D341Med (cell line): ENCODE measurements at regions not wholly inside any gene's neighbourhood (a gene's known extent, or its start where the extent isn't known, plus 50 kb on each side); places are given as distances from the start of the nearest gene placed in this dataset.
A peak's percentile ranks its signal among the peaks of the same experiment; 100 is the strongest.

Source experiments
- DNase-seq: peaks from one replicate; pipeline ENCODE4 v3.0.0; 2012; ENCODE audit warnings: low spot score

- DNase-seq: no peak
Observed at GRCh38 chr2:56102098-56102497, 81.7 kb upstream of the CCDC85A start.

DNA sequence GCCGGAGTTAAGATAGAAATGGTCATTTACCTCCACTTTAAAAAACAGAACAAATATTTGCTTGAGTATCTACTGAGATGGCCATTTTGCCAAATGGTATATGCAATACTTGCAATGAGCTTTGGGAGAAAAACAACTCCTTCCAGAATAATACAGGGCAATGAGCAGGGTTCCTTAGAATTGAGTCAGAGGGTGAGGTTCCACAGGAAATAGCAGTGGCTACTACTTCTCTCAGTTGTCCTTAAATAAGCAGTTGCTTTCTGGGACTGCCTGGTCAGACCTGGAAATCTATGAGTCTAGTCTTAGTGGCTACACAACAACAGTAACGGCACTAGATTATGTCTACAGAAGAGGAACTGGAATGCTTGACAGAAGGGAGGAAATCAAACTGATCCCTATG lies 80.9 kb upstream of the CCDC85A start:
- DNase-seq: no peak

GRCh38 chr2:56104962-56105361 lies 78.8 kb upstream of the CCDC85A start:
- DNase-seq: no peak

DNA sequence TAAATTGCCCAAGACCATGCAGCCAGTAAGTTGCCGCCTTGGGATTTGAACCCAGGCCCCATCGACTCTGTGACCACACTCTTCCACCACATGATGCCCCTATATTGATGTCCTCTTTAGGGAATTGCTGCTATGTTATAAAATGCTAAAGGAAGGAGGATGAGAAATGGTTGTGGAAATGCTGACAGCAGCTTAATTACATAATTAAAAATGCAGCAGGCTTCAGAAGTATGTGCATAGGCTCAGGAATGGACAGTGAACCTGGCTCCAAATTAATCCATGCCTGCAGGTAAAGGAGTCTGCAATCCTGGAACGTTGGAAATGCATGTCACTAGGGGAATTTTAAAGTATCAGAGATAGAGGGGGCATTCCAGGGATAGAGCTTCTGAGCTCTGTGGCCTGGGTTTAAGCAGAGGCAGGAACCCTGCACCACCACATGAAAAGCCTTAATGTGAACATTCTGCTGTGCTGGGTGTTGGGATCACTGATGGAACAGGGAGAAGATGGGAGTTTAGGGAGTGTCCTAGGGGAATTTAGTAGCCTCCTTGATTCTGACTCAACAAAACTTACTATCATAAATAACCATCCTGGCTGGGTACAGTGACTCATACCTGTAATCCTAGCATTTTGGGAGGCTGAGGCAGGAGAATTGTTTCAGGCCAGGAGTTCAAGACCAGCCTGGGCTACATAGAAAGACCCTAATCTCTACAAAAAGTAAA lies 76.1 kb upstream of the CCDC85A start:
- DNase-seq: no peak

- DNase-seq: no peak
Observed at GRCh38 chr2:56108806-56109205, 75.0 kb upstream of the CCDC85A start.

- no peak for DNase-seq
Observed at GRCh38 chr2:56109994-56110393, 73.8 kb upstream of the CCDC85A start.

GRCh38 chr2:56113382-56113975 lies 70.3 kb upstream of the CCDC85A start:
- no peak for DNase-seq

GRCh38 chr2:56117764-56118163 lies 66.0 kb upstream of the CCDC85A start:
- no peak for DNase-seq

DNA sequence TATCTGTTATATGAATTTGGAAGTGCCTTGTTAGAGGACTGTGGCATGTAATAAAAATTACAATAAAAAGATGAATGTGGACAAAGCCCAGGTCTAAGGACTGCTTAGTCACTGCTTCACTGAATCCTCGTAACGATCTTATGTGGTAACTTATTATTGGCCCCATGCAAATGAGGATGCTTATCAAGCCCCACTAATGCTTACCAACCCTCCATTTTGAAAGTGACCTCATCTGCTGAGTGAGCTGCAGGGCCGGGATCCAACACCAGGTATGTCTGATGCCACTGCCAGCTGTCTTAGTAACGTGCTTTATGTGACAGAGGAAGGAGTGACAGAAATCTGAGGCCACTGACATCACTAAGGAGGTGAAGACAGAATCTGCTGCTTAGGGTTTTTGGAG lies 65.3 kb upstream of the CCDC85A start:
- no peak for DNase-seq

- DNase-seq: no peak
Observed at GRCh38 chr2:56121995-56122394, 61.8 kb upstream of the CCDC85A start.

GRCh38 chr2:56123538-56123937 lies 60.3 kb upstream of the CCDC85A start:
- no peak for DNase-seq

GRCh38 chr2:56127010-56127409 lies 56.8 kb upstream of the CCDC85A start:
- DNase-seq: no peak

GRCh38 chr2:56127463-56128152 lies 56.2 kb upstream of the CCDC85A start:
- DNase-seq: no peak

GRCh38 chr2:56128235-56128634 lies 55.6 kb upstream of the CCDC85A start:
- DNase-seq: no peak

- peak; percentile 51 for DNase-seq
Observed at GRCh38 chr2:56130463-56131070, 53.2 kb upstream of the CCDC85A start.

GRCh38 chr2:56132138-56132537 lies 51.7 kb upstream of the CCDC85A start:
- peak; percentile 37 for DNase-seq

DNA sequence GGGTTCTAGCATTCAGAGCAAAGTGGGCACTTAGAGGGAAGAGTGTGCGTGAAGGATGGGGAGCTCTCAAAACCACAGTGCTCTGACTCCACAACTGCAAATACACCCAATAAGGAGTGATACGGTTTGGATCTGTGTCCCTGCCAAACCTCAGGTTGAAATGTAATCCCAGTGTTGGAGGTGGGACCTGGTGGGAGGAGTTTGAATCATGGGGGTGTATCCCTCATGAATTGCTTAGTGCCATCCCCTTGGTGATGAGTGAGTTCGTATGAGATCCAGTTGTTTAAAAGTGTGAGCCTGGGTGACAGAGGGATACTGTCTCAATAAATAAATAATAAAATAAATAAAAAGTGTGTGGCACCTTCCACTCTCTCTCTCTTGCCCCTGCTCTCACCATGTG lies 50.3 kb upstream of the CCDC85A start:
- no peak for DNase-seq

GRCh38 chr2:56133931-56134629 lies 49.7 kb upstream of the CCDC85A start:
- no peak for DNase-seq
